ENCODE measurements at regions not wholly inside any gene's neighbourhood (a gene's known extent, or its start where the extent isn't known, plus 50 kb on each side); places are given as distances from the start of the nearest gene placed in this dataset.

DNA sequence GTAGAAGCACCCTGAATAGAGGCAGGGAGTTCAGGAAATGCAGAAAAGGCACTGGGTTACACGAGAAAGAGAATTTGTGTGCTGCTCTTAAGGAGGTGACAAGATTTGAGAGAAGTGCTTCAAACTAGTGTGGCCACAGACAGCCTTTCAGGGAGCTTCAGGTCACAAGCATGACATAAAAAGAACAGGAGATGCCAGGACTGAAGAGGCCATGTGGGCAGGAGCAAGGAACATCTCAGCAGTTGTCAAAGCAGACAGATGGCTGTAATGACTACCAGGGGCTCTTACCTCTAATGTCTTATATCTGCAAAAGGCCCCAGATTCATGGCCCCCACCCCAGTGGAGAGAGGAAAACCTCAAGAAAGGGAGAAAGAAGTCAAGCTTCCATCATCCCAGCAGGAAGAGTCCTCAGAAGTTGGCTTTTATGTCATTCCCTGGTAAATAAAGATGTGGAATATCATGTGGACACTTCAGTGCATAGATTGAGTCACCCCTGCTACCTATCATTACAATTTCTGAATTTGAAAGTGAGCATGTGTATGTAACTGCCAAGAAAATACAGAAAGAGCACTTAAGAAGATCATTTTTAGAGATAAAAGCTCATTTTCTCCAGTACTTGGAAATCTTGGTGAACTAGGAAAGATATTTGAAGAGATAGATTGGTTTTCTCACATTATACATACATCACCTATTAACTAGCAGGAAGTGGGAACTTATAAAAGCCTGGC, 214.4 kb upstream of the RORB start:
- DNase-seq = no peak

DNA sequence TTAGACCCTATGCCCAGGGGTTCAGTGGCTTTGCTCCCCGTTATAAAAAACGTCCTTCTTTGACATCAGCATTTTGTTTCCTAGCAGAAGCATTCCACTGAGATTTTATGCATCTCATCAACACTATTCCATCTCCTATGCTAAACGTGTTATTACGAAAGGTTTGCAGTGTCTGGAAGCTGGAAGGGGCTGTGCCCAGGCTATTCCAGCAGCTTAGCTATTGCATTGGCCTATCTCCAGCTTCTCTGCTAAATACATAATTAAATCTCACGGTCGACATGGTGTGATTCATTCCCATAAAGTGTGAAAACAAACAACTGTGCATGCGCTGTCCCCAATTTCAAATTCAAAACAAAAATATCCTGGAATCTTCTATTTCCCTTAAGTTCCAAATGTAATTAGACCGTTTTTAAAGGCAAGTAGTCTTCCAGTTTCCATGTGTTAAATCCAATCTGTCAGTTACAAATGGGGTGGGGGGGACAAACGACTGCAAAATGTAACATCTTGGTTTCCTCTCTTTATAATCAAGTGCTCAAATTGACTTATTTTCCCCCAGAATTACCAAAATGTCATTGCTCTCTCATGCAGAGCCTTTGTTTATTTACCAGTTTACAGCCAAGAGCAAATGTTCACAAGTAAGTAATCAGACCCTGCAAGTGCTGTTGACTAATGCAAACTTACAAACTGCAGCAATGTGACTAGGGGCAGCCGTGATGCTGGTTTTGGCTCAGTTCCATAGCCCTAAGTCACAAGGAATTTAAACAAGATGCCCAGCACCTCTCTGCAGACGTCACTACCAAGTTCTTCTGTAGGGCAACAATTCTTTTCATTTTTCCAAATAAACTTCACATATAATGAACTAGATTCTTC, 212.3 kb upstream of the RORB start:
- no peak for DNase-seq

DNA sequence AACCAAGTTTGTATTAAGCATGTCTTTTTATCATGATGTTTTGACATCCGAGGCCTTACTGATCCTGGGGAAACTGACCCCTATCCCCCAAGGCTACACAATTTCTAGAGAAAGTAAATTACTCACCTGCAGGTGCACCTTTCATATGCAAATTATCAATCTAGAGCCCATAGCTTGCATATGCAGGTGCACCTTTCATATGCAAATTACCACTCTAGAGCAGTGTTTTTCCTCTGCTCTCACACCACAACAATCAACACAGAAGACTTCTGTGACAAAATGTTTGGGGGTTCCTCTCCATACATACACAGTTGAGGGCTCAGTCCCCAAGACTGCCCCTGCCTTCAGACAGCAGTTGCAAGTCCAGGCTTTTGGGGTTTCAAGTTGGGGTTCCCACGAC, 203.7 kb upstream of the RORB start:
- no peak for DNase-seq

DNA sequence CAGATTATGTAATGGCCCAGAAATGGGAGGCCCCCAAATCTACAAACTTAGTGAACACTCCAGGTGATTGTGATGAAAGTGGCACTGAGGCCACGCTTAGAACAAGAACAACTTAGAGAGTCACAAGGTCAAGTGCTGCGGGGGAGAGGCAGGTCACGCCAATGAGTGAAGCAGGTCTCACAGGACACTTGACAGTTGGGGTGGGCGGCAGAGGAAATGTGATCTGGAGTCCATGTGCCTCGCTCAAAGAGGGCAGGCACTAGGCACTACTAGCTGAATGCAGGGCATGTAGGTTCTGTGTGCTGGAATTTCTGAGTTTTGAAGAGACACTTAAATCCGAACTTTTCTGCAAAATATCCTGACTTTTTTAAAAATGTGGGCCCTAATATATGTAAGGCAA, 193.2 kb upstream of the RORB start:
- no peak for DNase-seq

DNA sequence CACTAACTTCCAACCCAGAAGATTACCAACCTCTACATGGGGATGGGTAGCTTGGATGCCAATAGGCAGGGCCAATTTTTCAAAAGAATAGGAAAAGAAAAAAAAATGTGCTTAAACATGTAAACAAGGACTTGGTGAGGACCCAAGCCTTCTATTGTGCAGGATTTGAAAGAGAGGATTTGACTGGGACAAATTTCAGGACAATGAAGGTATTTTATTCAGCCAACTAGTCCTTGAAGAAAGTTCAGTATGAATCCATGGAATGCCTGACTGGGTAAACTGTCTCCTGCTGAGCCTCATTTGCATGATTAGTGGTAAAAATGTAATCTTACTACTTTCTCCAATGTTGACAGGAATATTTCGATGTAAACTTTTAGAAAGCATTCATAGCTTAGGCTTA, 192.5 kb upstream of the RORB start:
- DNase-seq = no peak

DNA sequence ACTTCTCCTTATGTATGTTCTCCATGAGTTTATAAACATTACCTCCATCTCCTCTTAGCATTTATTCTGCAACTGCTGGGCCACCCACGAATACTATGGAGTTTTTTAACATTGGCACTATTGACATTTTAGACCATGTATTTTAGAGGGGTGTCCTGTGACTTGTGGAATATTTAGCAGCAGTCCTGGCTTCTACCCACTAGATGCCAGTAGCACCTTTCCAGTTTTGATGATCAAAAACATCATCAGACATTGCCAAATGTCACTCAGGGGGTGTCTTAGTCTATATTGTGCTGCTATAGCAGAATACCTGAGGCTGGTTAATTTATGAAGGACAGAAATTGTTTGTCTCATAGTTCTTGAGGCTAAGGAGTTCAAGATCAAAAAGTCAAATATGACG, 187.5 kb upstream of the RORB start:
- DNase-seq = no peak

DNA sequence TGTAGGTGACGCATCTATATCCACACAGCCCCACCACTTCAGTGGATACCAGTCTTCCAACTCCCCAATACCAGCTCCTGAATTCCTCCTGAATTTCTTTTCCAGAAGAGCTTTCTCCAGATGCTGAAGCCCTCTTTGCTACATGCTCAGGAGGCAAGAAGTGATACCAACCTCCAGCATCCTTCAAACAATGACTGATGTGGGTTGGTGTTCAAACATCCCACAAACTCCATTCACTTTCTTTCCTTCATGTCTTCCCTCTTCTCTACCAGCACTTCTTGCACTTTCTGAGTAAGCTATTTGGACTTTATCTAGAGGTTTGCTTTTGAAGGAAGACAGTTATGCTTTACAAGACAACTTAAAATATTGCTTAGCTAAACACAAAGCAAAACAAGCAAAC, 179.9 kb upstream of the RORB start:
- no peak for DNase-seq

DNA sequence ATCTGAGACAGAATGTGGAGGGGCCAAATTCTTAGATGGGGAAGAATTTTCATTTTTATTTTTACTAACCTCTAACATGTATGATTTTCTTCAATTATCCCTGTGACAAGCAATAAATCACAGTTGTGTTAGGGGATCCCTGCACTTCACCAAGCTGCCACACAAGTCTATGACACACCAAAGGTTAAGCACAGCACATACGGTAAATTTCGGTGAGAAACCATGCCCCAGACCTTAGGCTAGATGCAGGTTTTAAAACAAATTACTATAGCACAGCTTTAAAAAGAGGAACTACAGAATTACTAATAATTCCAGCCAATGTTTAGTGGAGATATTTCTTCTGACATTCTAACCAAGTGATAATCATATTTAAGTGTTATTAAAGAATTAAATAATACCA, 175.7 kb upstream of the RORB start:
- DNase-seq = no peak

DNA sequence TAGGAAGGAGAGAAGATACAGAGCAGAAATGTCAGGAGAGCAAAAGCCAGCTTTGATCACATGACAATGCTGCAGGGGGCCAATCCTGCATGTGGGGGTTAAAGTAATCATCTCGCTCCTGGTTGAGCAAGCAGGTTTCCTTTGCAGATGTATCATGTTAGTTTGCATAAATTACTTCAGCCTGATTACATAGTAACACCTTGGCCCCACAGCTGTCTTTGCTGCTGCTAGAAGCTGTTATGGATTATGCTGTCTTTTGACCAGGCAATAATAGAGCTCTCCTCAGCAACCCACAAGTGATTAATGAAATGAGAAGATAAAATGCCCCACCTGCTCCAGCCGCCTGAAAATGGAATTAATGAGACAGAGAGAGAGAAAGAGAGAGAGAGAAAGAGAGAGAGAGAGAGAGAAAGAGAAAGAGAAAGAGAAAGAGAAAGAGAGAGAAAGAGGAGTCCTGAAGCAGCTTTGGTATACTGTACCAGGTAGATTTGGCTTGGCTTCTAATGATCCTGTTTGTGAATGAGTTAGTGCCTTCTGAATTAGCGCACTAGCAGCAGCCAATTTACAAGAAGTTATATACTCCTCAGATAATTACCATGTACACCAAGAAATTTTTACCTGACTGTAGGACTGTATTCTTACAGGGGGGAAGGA, 174.3 kb upstream of the RORB start:
- DNase-seq = no peak

DNA sequence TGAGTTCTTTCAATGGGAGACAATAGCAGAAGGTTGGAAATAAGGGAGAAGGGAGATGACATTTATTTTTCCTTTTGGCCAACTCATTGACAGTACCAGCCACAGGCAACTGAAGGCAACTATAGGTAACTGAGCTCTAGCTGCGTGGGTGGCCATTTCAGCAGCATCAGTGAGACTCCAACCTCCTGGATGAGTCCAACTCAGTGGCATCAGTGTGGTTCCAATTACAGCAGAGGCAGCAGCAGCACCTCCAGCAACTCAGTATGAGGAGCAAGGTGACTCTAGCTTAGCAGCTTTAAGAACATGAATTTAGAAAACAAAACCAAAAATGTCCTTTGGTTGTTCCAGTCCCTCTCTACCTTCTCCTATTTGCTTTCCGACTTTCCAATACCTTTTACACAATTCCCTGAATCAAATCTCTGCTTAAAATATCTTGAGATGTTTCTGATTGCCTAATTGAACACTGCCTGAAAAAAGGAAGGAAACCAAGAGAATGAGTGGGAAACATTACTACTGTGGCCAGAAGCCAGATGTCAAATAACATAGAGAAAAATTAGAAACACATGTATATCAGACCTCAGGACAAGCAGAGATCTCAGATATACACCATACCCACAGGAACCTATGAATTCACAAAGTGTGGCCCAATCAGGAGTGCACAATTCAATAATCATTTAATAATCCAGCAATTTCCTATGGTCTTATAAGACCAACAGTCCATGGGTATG, 166.5 kb upstream of the RORB start:
- no peak for DNase-seq

DNA sequence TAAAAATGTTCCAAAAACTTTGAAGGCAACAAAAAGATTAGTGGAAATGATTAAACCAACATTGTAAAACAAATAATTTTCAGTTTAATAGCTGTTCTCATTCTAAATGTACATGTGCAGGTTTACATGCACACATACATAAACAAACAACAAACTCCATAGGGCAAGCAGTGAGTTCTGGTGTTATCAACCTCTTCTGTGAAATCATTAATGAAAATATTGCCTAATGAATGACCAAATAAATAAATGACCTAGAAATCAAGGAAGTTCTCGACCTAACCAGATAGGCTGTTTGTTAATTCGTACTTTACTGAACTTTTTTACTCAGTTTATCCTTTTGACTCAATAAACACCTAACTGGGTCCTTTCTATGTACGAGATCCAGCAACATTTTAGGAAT, 165.5 kb upstream of the RORB start:
- no peak for DNase-seq

DNA sequence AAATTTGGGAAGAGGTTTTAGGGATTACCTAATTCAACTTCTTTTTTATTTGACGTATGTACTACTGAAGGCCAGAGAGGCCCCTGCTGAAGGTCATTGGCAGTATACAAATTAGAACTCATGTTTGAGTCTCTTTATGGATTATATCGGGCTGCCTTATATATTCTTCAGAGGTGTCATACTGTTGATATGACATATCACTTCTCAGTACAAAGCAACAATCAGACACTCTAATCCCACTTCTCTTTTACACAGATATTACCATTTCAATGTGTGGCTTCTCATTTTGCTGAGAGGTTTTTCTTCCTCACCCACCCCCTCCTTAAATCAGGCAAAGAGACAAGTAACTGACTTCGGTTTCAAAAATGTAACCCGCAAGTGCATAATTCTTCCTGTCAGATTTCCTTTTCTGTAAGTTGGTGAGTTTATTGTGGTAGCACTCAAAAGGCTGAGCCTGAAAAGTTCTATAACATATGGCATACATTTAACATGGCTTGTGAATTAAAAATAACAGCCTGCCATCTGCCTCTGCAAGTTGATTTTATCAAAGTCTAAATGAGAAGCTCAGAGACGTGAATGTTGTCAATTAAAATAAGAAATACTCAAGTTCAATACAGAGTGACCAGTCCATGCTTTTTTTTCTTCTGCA, 163.6 kb upstream of the RORB start:
- no peak for DNase-seq

DNA sequence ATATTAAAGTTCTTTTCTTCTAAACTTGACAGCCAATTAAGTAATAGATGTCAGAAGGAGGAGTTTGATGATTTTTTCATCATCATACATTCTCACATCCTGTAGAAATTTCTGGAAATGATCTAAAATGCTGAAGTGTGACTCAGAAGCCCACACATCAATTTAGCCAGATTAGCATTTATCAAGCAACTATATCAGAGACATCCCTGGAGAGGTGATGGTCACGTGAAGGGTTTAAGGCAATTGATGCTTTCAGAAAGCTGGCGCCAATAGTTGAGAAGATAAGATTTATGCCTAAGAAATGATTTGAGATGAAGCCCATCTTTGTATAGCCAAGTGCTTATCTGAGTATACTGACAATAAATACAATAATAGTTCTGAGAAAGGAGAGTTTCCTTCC, 162.9 kb upstream of the RORB start:
- DNase-seq = no peak

DNA sequence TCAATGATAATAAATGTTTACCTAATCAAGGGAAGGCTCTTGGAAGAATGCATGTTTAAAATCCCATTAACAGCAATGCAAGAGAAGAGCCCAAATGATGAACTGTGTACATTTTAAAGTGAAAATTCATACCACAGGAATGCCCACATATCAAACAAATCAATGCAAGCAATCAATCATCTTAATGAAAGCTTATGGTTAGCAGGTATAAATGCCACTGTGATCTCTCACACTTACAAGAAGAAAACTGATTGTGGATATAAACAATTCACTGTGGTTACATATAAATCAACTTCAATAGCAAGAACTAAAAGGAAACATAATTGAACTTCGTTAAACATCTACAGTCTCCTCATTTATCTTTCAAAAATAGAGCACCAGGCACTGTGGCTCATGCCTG, 161.0 kb upstream of the RORB start:
- DNase-seq = no peak

DNA sequence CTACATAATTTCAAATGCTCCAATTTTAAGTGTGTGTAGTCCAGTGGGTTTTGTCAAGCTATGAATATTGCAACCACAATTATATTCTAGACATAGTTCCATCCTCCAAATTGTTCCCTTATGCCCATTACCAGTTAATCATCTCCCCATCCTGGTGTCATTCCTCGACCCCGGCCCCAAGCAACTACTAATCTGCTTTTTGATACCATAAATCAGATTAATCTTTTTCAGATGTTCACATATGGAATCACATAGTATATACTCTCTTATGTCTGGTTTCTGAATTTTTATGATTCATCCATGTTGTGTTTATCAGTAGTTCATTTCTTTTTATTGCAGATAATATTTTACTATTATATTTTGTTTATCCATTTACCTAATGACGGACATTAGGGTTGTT, 148.4 kb upstream of the RORB start:
- no peak for DNase-seq

DNA sequence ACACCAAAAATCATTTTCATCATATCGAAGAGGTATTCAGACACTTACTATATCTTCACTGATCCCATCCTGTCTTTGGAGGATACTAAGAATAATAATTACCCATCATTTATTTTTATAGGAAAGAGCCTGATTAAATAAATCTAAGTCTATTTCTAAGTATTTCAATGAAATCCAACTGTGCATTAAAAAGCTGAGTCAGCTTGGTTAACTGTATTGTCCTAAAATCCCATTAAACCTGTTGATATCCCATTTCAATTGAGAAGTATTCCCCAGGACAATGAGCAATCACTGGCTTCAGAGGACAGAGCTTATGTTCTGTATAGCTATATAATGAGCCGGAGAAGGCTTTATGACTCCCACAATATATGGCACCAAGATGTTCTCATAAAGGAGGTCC, 142.0 kb upstream of the RORB start:
- DNase-seq = no peak

DNA sequence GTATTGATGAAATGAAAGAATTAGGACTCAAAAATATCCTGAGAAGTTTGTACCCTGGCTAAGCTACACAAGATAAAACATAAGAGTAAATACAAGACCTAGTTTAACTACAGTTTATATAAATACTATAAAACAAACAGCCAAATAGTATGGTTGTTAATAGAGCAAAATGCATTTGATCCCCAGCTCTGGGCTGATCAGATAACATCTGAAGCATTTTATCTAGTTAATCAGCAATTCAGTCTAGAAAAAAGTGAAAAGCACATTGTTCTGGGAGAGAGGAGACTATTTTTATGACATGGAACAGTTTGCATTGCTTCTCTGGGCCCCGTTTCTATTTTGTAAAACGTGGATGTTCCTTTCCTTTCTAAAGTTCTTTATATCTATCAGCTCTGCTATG, 139.6 kb upstream of the RORB start:
- no peak for DNase-seq

DNA sequence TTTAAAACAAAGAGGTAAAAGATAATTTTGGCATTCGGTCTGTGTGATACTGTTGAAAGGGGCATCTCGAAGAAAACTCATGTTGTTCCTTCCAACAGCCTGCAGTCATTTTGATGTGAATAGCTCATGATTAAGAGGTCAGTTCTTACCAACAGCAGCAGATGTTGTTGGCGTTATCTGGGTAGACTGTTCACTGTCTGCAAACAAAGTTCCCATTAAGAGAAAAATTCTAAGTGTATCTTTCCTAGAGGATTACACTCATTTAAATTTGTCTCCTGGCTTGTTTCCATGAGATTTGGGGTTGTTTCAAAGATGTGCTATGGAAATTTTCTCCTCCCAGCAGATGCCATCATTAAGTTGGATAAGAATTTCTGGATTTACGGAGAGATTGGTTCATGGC, 138.2 kb upstream of the RORB start:
- DNase-seq = no peak

DNA sequence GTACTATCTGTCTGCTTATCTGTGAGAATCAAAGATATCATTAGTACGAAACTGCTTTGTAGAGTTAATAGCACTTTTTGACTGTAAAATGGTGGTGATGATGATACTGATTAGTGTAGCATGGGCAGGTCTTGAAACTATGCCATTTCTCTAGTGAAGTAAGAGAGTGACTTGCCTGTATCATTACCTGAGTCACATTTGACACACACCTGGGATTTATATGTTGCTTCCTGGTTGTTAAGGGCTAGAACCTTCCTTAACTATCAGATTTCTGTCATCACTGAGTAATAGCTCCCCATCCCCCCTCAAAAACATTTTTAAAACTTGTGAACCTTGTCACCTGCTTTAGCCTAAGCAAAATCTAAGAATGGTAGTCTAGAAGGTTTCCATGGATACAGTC, 135.6 kb upstream of the RORB start:
- DNase-seq = no peak

DNA sequence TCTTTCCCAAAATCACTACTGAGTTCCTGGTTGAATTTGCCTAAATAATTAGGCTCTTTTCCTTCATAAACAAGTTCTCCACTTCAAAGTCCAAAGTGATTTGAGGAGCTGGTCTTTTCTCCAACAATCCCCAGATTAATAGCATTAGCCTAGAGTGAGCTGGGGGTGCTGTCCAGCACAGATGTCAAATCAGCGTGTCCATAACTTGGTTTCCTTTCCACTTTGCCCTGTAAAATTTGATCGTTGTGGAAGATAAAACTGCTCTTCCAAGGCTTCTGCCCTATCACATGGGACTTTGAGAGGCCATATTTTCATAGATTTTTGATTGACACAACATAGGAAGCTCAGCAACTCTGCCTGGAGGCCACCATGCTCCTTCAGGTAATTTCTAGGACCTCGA, 134.7 kb upstream of the RORB start:
- DNase-seq = no peak

DNA sequence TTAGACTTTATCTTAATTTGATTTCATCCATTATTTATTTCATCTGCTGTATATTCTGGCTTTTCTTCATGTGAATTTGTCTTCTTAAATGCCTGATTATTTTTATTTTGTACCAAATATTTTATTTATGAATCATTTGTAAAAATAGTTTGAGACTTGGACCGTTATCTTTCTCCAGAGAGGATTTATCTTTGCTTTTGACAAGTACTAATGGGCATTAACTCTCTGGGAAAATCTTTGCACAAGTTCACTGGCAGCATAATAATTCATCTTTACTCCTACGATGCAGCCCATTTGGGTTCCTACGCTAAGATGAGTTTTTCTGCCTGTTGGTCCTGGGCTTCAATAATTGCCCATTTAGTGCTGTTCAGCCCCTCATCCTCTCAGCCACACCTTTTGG, 131.0 kb upstream of the RORB start:
- DNase-seq = no peak

DNA sequence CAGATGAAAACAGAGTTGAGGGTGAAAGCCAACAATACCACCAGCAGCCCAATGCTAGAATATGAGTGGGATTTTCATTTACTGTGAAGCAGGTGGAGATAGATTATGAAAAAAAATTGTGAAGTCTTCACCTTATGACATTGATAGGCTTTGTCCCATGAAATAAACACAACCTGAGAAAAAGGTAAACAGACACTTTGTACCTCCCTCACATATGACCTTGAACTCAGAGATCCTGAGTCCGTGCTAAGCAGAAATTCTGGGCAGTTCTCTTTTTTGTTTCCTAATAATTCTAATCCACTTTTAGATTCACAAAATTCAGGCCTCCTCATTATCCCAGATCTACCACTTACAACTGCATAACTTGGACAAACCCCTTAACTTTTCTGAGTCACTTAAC, 127.3 kb upstream of the RORB start:
- DNase-seq = no peak

DNA sequence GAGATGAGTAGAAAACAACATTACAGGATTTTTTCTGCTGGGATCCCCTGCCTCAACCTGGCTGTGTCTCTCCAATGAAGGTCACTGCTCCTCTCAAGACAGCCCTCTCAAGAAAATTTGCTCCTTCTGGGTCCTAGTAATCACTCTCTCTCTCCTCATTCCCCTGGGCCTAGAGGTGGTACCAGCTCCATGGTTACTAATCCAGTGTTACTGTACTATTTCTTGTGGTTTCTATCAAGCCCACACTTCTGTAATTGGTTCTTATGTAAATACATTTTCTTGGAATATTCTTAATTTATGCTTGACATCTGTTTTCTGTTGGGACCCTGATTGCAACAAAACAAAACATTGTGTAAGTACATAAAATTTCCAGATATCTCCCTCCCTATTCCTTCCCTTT, 123.8 kb upstream of the RORB start:
- no peak for DNase-seq
